ENCODE measurements at regions not wholly inside any gene's neighbourhood (a gene's known extent, or its start where the extent isn't known, plus 50 kb on each side); places are given as distances from the start of the nearest gene placed in this dataset.

DNA sequence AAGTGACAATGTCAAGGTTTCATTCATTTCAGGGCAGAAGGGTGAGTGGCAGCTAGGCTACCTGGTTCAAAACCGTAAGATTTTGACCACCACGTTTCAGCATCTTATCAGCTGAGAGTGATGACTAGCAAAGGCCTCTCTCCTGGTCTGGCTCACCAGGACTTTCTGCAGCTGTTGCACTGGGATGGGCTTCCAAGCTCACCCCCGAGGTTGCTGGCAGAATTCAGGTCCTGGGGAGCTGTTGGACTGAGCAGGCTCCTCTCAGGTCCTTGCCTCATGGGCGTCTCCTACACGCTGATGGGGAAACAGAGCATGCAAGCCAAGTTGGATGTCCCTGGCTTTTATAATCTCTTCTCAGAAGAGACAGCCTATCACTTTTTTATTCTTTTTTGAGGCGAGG is 88.8 kb upstream of the RNU6-1 start:
- TF ChIP-seq, protein P1, sequence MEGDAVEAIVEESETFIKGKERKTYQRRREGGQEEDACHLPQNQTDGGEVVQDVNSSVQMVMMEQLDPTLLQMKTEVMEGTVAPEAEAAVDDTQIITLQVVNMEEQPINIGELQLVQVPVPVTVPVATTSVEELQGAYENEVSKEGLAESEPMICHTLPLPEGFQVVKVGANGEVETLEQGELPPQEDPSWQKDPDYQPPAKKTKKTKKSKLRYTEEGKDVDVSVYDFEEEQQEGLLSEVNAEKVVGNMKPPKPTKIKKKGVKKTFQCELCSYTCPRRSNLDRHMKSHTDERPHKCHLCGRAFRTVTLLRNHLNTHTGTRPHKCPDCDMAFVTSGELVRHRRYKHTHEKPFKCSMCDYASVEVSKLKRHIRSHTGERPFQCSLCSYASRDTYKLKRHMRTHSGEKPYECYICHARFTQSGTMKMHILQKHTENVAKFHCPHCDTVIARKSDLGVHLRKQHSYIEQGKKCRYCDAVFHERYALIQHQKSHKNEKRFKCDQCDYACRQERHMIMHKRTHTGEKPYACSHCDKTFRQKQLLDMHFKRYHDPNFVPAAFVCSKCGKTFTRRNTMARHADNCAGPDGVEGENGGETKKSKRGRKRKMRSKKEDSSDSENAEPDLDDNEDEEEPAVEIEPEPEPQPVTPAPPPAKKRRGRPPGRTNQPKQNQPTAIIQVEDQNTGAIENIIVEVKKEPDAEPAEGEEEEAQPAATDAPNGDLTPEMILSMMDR (IDR thresholded peaks at IDR 0.05; ENCODE audit: low read depth, low read length, poor library complexity, severe bottlenecking), result no peak
- TF ChIP-seq EZH2phosphoT487 (IDR thresholded peaks at IDR 0.05; ENCODE audit: borderline replicate concordance, low read length), result no peak
